GM12892 (cell line): ENCODE measurements at regions not wholly inside any gene's neighbourhood (a gene's known extent, or its start where the extent isn't known, plus 50 kb on each side); places are given as distances from the start of the nearest gene placed in this dataset.
"Not testable (repeated sequence)": the region's sequence is repeated elsewhere in the genome, so short reads cannot be mapped to it uniquely, and the experiment has no call there.

Source experiments
- DNase-seq: peaks from one replicate; pipeline ENCODE4 v3.0.0; 2011; ENCODE audit not compliant: insufficient read length
- FAIRE-seq: peaks from 2 replicates; lab custom pipeline; 2011; peaks lifted over from hg19 to GRCh38; lab: Jason Lieb, UNC
- POLR2A ChIP-seq: IDR thresholded peaks from 2 replicates; pipeline ENCODE4 v1.6.1; 2011; ENCODE audit warnings: low read depth, low read length, control low read depth
- POLR2AphosphoS5 ChIP-seq: IDR thresholded peaks from 2 replicates; pipeline ENCODE4 v1.6.1; 2011; ENCODE audit warnings: low read depth, low read length, control low read depth
- TAF1 ChIP-seq: IDR thresholded peaks from 2 replicates; pipeline ENCODE4 v1.6.1; 2011; ENCODE audit warnings: low read depth, mild to moderate bottlenecking, control low read depth, low read length, borderline replicate concordance

- DNase-seq: no peak
- TF ChIP-seq POLR2A (no peak), POLR2AphosphoS5 (no peak), TAF1 (no peak)
- no peak for FAIRE-seq
These were observed 81.3 kb upstream of the BLID start for GRCh38 chr11:122197066-122197987.

GRCh38 chr11:122195790-122196189, 79.8 kb upstream of the BLID start:
- TF ChIP-seq POLR2A: no peak
- TF ChIP-seq TAF1: no peak
- no peak for TF ChIP-seq POLR2AphosphoS5
- DNase-seq (no peak), FAIRE-seq (no peak)

- DNase-seq, FAIRE-seq: not testable (repeated sequence)
These were observed 78.0 kb upstream of the BLID start for GRCh38 chr11:122193881-122194480.

GRCh38 chr11:122193457-122193856, 77.4 kb upstream of the BLID start:
- FAIRE-seq (no peak), DNase-seq (no peak)
- TF ChIP-seq POLR2AphosphoS5: no peak
- TF ChIP-seq TAF1: no peak
- no peak for TF ChIP-seq POLR2A

- FAIRE-seq: no peak
- TF ChIP-seq POLR2AphosphoS5 (no peak), TAF1 (no peak), POLR2A (no peak)
These were observed 76.7 kb upstream of the BLID start for GRCh38 chr11:122192634-122193255.

GRCh38 chr11:122190768-122191167, 74.8 kb upstream of the BLID start:
- TF ChIP-seq POLR2AphosphoS5: no peak
- TF ChIP-seq TAF1: no peak
- no peak for TF ChIP-seq POLR2A

More at GRCh38 chr11:122192634-122193255, 76.7 kb upstream of the BLID start:
- DNase-seq: no peak

GRCh38 chr11:122189229-122189628, 73.2 kb upstream of the BLID start:
- FAIRE-seq (no peak), DNase-seq (no peak)
- TF ChIP-seq POLR2A (no peak), TAF1 (no peak), POLR2AphosphoS5 (no peak)

More at GRCh38 chr11:122190768-122191167, 74.8 kb upstream of the BLID start:
- DNase-seq: no peak
- no peak for FAIRE-seq

GRCh38 chr11:122187373-122188165, 71.6 kb upstream of the BLID start:
- no peak for DNase-seq
- no peak for FAIRE-seq
- TF ChIP-seq POLR2AphosphoS5: no peak
- no peak for TF ChIP-seq POLR2A
- no peak for TF ChIP-seq TAF1

- FAIRE-seq (no peak), DNase-seq (no peak)
- TF ChIP-seq POLR2AphosphoS5: no peak
- no peak for TF ChIP-seq POLR2A
- TF ChIP-seq TAF1: no peak
These were observed 70.5 kb upstream of the BLID start for GRCh38 chr11:122186439-122187080.

- DNase-seq: no peak
- no peak for FAIRE-seq
- TF ChIP-seq TAF1: no peak
- no peak for TF ChIP-seq POLR2AphosphoS5
- TF ChIP-seq POLR2A: no peak
These were observed 67.9 kb upstream of the BLID start for GRCh38 chr11:122183933-122184332.

GRCh38 chr11:122181893-122182292, 65.9 kb upstream of the BLID start:
- DNase-seq: no peak
- no peak for TF ChIP-seq TAF1
- TF ChIP-seq POLR2A: no peak
- TF ChIP-seq POLR2AphosphoS5: no peak
- no peak for FAIRE-seq
